HEK293 (cell line): ENCODE measurements at regions not wholly inside any gene's neighbourhood (a gene's known extent, or its start where the extent isn't known, plus 50 kb on each side); places are given as distances from the start of the nearest gene placed in this dataset.

Experiments
- CTCF ChIA-PET: fragments of 350-600 bp; formaldehyde crosslinking; extraction: SDS; loops from one replicate; lab custom pipeline; 2021; ENCODE audit warnings: antibody characterized with exemption; lab: Yijun Ruan, JAX
- POLR2A ChIA-PET: fragments of 300-600 bp; formaldehyde crosslinking; extraction: SDS; loops from one replicate; lab custom pipeline; 2020; ENCODE audit warnings: antibody characterized with exemption, inconsistent platforms; lab: Yijun Ruan, JAX
- H3K27ac ChIP-seq: fragments of 200-500 bp; sonication (Bioruptor generic); 2 replicates; pipeline ENCODE4 v1.5.1; 2014; ENCODE audit warnings: low read depth, low read length, control low read depth, inconsistent platforms; ENCODE audit errors: extremely low read depth
- H3K36me3 ChIP-seq, 2 experiments: fragments of 200-500 bp in 1 of 2; sonication (Bioruptor generic) in 1 of 2; 1 replicate in 1 of 2; 2 replicates in 1 of 2; pipeline ENCODE4 v1.5.1; 2014 to 2017; ENCODE audit warnings: inconsistent platforms in 2 of 2, low read length in 2 of 2; ENCODE audit not compliant: control insufficient read depth in 2 of 2, insufficient read depth in 1 of 2
- H3K4me1 ChIP-seq: fragments of 200-500 bp; sonication (Bioruptor generic); 2 replicates; pipeline ENCODE4 v1.5.1; 2014; ENCODE audit warnings: mild to moderate bottlenecking, low read length, inconsistent platforms; ENCODE audit not compliant: control insufficient read depth, insufficient read depth
- H3K4me3 ChIP-seq: 2 replicates; pipeline ENCODE4 v1.5.1; 2011; ENCODE audit warnings: low read depth, mild to moderate bottlenecking, control low read depth, low read length, moderate library complexity
- H3K9me3 ChIP-seq: fragments of 200-500 bp; sonication (Bioruptor generic); 2 replicates; pipeline ENCODE4 v1.5.1; 2014; ENCODE audit warnings: low read depth, low read length, inconsistent platforms; ENCODE audit not compliant: control insufficient read depth, insufficient read depth
- CTCF ChIP-seq: fragments of 450-650 bp; formaldehyde crosslinking; IDR thresholded peaks from 2 replicates; pipeline ENCODE4 v1.5.1; 2016; ENCODE audit warnings: missing biosample characterization, missing genetic modification characterization
- PRDM2 ChIP-seq: fragments of 450-650 bp; formaldehyde crosslinking; IDR thresholded peaks from 2 replicates; pipeline ENCODE4 v1.5.1; 2016; ENCODE audit warnings: missing biosample characterization, missing genetic modification characterization, borderline replicate concordance
- WT1 ChIP-seq: fragments of 450-650 bp; formaldehyde crosslinking; IDR thresholded peaks from 2 replicates; pipeline ENCODE4 v1.5.1; 2016; ENCODE audit warnings: missing biosample characterization, missing genetic modification characterization
- ZBTB11 ChIP-seq: fragments of 450-650 bp; formaldehyde crosslinking; conservative IDR thresholded peaks from 2 replicates; pipeline ENCODE4 v1.5.1; 2016; ENCODE audit warnings: low read depth, missing biosample characterization, missing genetic modification characterization
- ZBTB7A ChIP-seq: fragments of 450-650 bp; formaldehyde crosslinking; IDR thresholded peaks from 2 replicates; pipeline ENCODE4 v1.5.1; 2016; ENCODE audit warnings: low read depth, missing biosample characterization, missing genetic modification characterization
- ZEB2 ChIP-seq: fragments of 450-650 bp; formaldehyde crosslinking; IDR thresholded peaks from 2 replicates; pipeline ENCODE4 v1.5.1; 2016; ENCODE audit warnings: missing biosample characterization, missing genetic modification characterization
- ZFHX2 ChIP-seq: fragments of 450-650 bp; formaldehyde crosslinking; conservative IDR thresholded peaks from 2 replicates; pipeline ENCODE4 v1.5.1; 2016; ENCODE audit warnings: missing biosample characterization, missing genetic modification characterization
- ZNF174 ChIP-seq: fragments of 450-650 bp; formaldehyde crosslinking; IDR thresholded peaks from 2 replicates; pipeline ENCODE4 v1.5.0; 2017; ENCODE audit warnings: missing biosample characterization, mild to moderate bottlenecking, missing genetic modification characterization
- ZNF175 ChIP-seq: fragments of 450-650 bp; formaldehyde crosslinking; IDR thresholded peaks from 2 replicates; pipeline ENCODE4 v1.5.1; 2016; ENCODE audit warnings: missing biosample characterization, missing genetic modification characterization
- ZNF2 ChIP-seq: fragments of 450-650 bp; formaldehyde crosslinking; IDR thresholded peaks from 2 replicates; pipeline ENCODE4 v1.5.1; 2016; ENCODE audit warnings: missing biosample characterization, missing genetic modification characterization
- ZNF26 ChIP-seq: fragments of 450-650 bp; formaldehyde crosslinking; IDR thresholded peaks from 2 replicates; pipeline ENCODE4 v1.5.1; 2016; ENCODE audit warnings: missing biosample characterization, missing genetic modification characterization
- ZNF350 ChIP-seq: fragments of 450-650 bp; formaldehyde crosslinking; IDR thresholded peaks from 2 replicates; pipeline ENCODE4 v1.5.0; 2017; ENCODE audit warnings: missing biosample characterization, mild to moderate bottlenecking, missing genetic modification characterization
- ZNF354C ChIP-seq: fragments of 450-650 bp; formaldehyde crosslinking; IDR thresholded peaks from 2 replicates; pipeline ENCODE4 v1.5.1; 2016; ENCODE audit warnings: missing biosample characterization, missing genetic modification characterization, low read depth, borderline replicate concordance
- ZNF529 ChIP-seq: fragments of 450-650 bp; formaldehyde crosslinking; IDR thresholded peaks from 2 replicates; pipeline ENCODE4 v1.5.1; 2017; ENCODE audit warnings: missing genetic modification characterization, missing biosample characterization; ENCODE audit not compliant: insufficient replicate concordance
- ZNF548 ChIP-seq: fragments of 450-650 bp; formaldehyde crosslinking; IDR thresholded peaks from 2 replicates; pipeline ENCODE4 v1.5.1; 2016; ENCODE audit warnings: missing biosample characterization, missing genetic modification characterization
- ZNF558 ChIP-seq: fragments of 450-650 bp; formaldehyde crosslinking; IDR thresholded peaks from 2 replicates; pipeline ENCODE4 v1.5.1; 2016; ENCODE audit warnings: missing biosample characterization, missing genetic modification characterization
- ZNF670 ChIP-seq: fragments of 450-650 bp; formaldehyde crosslinking; IDR thresholded peaks from 2 replicates; pipeline ENCODE4 v1.5.1; 2016; ENCODE audit warnings: missing biosample characterization, missing genetic modification characterization, low read depth
- ZSCAN4 ChIP-seq: fragments of 450-650 bp; formaldehyde crosslinking; IDR thresholded peaks from 2 replicates; pipeline ENCODE4 v1.5.1; 2017; ENCODE audit warnings: missing biosample characterization, missing genetic modification characterization

- no peak for TF ChIP-seq CTCF (tag by site-specific recombination)
- no peak for TF ChIP-seq ZNF26
- TF ChIP-seq, all 188 proteins: peak for 0
Observed at GRCh38 chr12:80038062-80038560, 61.2 kb upstream of the OTOGL start (continued).

GRCh38 chr12:80033448-80033847 lies 65.9 kb upstream of the OTOGL start:
- CTCF ChIA-PET: no interaction called here
- Histone ChIP-seq H3K27ac (no peak overlapping the region), H3K9me3 (no peaks in the 10 kb centered on the region; the same call in 1 of the 2 replicates), H3K4me1 (no peaks in the 10 kb centered on the region), H3K36me3 (no peaks in the 10 kb centered on the region), H3K4me3 (no peak overlapping the region)
- POLR2A ChIA-PET: no interaction called here
- TF ChIP-seq WT1 (tag by site-specific recombination) (peak; percentile 94), ZSCAN4 (no peak), PRDM2 (tag by site-specific recombination) (no peak)

GRCh38 chr12:80032946-80033345 lies 66.4 kb upstream of the OTOGL start:
- Histone ChIP-seq H3K4me3 (no peak overlapping the region), H3K9me3 (no peaks in the 10 kb centered on the region; the same call in 1 of the 2 replicates), H3K4me1 (no peaks in the 10 kb centered on the region), H3K36me3 (no peaks in the 10 kb centered on the region), H3K27ac (no peak overlapping the region)
- ChIA-PET POLR2A (no interaction called here), CTCF (no interaction called here)
- no peak for TF ChIP-seq ZNF529
- no peak for TF ChIP-seq ZNF174 (tag by site-specific recombination)
- no peak for TF ChIP-seq ZNF558 (tag by site-specific recombination)
- TF ChIP-seq ZNF2 (tag by site-specific recombination): no peak
- TF ChIP-seq ZEB2 (tag by site-specific recombination): no peak
- TF ChIP-seq ZFHX2 (tag by site-specific recombination): no peak
- TF ChIP-seq ZBTB7A (tag by site-specific recombination): no peak
- no peak for TF ChIP-seq ZNF548
- TF ChIP-seq ZNF354C (tag by site-specific recombination): no peak
- no peak for TF ChIP-seq ZBTB11
- no peak for TF ChIP-seq ZNF670 (tag by site-specific recombination)
- TF ChIP-seq ZNF350 (tag by site-specific recombination): no peak
- TF ChIP-seq ZNF175 (tag by site-specific recombination): no peak
- no peak for TF ChIP-seq ZSCAN4
